GM19324 (cell line): ENCODE measurements at regions not wholly inside any gene's neighbourhood (a gene's known extent, or its start where the extent isn't known, plus 50 kb on each side); places are given as distances from the start of the nearest gene placed in this dataset.

Source experiments
- ATAC-seq: cut with Tn5 transposase; IDR thresholded peaks from one replicate; pipeline ENCODE4 v1.9.1; 2021; ENCODE audit warnings: mild to moderate bottlenecking, moderate library complexity; ENCODE audit not compliant: unreplicated experiment, low FRiP score

DNA sequence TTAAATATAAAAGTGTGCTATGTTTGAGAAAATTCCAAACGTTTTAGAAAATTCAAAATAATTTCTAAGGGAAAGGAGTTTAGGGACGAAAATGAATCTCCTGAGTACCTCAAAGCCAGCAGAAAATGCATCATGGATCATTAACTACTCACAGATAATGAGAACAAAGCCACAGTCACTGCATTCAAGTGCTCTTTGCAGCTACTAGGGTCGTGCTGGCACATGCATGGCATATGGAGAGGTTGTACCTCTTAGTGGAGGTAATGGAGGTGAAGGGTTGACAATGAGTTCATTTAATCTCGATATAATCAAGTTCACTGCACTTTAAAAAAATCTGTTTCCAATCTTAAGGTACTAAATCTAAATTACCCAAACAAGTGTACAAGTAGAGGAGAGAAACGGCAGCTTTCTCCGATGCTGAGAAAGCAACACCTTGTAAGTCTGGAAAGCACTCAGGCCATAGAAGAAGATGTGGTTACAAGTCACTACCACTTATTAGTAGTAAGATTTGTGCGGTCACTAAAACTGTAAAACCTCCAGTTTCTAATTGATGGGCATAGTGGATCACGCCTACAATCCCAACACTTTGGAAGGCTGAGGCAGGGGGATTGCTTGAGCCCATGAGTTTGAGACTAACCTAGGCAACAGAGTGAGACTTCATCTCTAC, 261.1 kb upstream of the ANO3 start:
- no peak for ATAC-seq

DNA sequence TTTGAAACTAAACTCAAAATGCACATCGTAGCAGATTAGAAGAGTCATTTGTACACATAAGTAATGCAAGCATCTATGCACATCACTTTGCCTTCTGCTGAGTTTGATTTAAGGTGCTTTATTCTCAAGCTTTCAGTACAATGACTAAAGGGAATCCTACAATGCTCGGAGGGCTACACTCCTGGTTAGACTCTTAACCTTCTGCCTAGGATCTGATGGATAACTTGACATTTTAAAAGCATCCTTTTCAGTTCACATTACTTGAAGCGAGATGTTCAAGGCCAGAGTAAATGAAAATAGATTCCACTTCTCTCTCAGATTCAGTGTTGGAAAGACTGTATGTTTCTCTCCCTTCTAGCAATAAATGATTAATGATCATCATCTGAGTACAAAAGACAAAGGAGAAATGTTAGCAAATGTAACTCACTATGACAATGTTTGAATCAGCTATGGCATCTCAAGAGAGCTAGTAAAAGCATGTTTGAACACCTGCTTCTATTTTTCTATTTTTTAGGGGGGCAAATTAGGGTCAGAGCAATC, 259.2 kb upstream of the ANO3 start:
- no peak for ATAC-seq

DNA sequence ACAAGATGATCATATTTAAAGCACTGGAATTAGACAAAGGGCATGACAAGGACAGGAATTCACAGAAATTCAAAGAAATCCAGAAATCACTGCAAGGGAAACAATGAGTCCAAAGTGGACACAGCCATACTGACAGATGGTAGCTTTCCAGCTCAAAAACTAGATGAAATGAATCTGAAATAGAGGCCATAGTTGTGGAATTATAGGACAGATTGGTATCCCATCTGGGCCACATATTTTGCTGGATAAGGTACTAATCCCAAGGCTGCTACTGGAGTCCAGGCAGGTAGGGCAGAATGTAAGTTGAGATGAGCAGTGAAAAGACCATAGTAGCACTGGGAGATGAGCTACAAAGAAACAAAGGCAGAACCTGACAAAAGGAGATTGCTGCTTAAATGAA, 258.3 kb upstream of the ANO3 start:
- no peak for ATAC-seq

DNA sequence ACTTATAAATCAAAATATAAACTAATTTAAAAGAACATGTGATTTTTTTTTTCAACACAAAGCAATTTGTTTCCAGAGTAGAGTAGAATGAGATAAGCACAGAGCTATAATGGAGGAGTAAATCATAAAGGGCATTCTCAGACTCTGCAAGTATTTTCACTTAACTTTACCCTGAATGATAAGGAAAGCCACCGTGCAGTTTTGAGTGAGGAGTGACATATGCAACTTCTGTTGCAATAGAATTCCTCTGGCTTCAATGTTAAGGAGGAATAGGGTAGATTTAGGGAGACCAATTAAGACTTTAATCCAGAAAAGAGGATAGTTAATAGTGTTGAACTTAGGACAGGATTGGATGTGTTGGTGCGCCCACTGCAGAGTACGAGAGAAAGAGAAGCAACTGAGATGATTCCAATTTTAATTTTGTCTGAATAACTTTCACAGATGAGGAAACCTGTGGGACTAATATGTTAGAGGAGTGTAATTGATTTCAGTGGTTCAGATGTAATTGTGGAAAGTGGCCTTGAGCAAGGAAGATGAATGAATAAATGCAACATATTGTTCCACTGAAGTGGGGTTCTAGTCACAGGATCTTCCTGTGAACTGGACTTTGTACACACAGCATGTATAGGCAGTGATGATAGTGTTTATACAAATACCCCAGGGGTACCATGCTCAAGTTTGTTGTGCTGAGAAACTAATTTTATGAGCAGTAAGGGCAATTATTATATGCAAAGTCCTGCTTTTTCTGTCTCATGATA, 255.5 kb upstream of the ANO3 start:
- no peak for ATAC-seq

DNA sequence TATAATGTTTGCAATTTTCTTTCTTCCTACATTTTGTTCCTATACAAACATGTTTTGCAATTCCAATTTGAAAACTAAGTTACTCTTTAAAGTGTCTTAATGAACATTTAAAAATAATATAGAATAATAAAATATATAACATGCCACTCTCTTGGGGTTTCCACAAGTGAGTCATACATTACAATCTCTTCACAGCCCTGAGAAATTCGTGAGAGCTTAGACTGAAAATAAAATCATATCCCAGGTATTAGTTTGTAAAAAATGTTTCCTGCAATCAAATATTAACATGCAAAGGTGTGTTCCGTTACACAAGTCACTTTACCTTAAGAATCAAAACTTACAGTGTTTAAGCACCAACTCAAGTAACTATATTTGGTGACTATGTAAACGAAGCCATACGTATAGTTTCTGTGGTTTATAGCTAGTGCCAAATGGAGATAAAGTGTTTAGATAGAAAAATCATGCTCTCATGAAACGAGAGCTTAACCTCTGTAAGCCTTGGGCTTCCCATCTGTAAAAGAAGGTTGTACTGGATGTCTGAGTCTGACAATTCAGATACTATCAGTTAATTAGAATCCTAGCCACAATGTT, 253.6 kb upstream of the ANO3 start:
- no peak for ATAC-seq

DNA sequence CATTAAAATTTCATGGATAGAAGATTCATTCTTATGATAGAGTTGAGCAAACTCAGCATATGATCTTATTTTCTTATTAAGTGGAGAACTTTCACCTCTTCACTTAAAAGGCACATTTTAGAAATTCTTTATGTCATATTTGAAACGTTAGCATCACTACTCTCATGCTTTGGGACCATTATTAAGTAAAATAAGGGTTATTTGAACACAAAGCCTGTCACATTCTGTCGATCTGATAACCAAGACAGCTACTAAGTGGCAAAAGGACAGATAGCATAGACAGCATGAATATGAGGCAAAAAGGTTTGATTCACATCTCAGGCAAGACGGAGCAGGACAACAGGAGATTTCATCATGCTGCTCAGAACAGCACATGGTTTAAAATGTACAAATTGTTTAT, 247.6 kb upstream of the ANO3 start:
- no peak for ATAC-seq

DNA sequence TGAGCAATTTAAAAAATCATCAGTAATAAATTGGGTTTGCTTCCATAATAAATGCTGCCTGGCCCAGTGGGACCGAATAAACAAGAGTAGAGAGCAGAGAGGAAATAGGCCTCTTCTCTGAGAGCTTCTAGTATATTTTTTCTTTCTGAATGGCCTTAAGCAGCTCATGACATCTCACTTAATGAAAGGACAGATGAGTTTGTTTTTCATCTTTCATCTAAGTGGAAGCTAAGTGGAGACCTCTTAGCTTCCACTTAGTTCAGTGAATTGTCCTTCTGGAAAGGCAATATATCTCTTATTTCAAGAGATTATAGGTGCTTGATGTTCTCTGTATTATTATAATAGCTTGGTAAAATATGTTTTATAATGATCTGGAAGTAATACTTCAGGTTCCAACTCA, 245.9 kb upstream of the ANO3 start:
- ATAC-seq: no peak

DNA sequence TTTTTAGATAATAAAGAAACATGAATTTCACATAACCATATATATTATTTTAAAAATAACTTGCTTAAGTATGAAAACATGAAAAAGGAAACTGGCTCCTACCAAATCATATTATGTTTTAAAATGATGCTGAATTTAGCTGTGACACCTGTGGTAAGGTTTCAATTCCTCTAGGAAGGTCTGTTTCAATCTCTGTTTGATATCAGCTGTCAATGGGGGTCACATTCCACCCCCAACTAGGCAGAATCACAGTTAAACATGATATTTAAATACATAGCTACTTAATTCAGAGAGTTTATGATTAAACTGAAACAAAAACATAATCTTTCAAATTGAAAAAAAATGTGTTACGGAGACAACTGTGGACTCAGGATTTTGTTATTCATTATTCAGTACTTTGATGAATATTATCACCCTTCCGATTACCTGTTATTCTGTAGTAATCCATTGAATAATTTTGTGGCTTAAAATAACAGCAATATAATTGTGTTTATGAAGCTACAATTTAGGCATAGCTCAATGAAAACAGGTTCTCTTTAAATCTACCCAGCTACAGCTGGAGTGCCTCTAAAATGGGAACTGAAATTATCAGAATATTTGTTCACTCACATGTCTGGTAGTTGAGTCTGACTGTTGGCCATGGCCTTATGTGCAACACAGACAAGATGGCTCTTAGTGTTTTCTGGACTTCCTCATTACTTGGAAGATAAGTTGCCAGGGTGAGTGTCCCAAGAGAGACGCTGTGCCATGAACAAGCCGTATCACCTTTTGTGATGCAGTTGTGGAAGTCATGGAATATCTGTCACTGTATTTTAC, 244.6 kb upstream of the ANO3 start:
- ATAC-seq: peak; percentile 95

DNA sequence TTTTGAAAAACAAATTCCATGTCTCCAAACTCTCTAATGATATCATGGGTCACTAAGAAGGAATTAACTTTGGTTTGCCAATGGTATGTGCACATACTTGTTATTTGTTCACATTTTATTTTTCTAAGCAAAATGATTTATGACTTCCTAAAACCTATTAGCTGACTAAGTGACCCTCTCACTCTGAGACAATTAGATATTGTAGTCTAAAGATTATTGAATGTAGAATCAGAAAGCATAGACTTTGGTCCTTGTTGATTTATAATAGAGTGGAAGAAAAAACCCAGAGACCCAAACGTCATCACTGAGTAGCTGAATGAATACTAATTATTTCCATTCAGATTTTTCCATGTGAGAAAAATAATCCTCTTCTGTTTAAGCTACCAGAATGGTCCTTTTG, 243.5 kb upstream of the ANO3 start:
- ATAC-seq: no peak

DNA sequence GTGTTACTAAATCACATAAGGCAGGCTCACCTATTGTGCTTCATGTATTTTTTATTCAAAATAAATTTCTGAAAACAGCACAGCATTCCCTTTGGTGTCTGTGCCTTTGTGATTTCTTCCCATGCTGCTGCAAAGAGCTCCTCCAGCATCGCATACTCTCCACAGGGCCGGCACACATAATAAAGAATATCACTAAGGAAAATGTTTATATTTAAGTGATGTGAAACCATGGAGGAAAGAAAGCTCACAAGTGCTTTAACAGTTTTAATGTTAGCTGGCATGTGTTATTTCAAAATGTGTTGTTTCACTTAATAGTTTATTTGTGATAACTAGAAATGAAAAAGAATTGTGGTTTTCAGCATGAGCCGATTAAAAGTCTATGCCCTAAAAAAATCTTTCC, 241.3 kb upstream of the ANO3 start:
- ATAC-seq: no peak

DNA sequence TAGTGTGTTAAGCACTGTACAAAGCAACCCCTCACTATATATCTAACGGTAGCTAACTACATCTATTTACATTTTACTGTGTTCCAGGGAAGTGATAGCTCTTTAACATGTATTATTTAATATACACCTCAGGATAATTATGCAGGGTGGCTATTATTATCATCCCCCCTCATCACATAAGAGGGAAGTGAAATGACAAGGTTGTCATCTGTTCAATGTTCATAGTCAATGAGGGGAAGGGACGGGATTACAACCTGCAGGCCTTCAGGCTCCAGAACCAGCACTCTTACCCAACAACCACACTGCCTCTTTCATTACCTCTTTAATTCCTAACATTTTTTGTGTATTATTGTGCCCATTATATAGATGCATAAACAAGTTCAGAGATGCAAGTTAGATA, 238.7 kb upstream of the ANO3 start:
- ATAC-seq: no peak

DNA sequence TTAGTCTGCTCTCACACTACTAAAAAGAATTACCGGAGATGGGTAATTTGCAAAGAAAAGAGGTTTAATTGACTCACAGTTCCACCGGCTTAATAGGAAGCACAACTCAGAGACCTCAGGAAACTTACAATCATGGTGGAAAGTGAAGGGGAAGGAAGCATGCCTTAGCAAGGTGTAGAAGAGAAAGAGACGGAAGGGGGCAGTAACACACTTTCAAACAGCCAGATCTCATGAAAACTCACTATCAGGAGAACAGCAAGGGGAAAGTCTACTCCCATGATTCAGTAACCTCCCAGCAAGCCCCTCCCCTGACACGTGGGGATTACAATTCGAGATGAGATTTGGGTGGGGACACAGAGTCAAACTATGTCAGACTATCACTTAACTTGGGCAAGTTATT, 236.6 kb upstream of the ANO3 start:
- no peak for ATAC-seq

DNA sequence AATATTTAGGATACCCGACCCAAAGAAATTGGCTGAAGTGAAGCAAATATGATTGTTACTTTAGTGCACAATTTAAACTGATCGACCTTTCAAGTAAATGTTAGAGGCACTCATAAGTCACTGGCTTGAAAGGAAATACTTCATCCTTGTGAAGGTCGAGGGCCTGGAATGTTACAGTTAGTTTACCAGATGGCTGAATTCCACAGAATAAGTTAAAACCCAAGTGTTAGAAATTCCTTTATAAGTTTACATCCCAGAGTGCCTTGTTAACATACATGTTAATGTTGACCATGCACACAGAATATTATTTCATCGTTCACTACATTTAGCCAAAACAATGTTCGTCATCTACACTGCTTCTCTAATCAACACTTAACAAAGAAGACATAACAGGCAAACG, 235.5 kb upstream of the ANO3 start:
- ATAC-seq: no peak

DNA sequence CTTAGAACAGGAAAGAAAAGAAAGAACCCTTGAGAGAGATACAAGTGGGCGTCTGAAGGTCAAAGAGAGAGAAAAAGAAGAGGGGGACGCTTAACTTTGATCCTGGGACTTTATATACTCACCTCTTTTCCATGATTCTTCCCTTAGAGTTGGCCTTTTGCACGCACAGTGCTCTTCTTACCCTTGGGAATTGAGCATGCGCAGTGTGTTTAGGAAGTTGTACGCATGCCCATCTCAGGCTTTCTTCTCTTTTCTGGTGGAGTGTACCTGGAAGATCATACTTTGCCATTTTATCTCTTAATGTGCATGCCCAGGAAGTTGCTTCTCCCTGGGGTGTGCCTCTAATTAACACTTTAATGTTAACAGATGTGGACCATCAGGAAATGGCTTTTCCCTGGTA, 229.6 kb upstream of the ANO3 start:
- no peak for ATAC-seq

DNA sequence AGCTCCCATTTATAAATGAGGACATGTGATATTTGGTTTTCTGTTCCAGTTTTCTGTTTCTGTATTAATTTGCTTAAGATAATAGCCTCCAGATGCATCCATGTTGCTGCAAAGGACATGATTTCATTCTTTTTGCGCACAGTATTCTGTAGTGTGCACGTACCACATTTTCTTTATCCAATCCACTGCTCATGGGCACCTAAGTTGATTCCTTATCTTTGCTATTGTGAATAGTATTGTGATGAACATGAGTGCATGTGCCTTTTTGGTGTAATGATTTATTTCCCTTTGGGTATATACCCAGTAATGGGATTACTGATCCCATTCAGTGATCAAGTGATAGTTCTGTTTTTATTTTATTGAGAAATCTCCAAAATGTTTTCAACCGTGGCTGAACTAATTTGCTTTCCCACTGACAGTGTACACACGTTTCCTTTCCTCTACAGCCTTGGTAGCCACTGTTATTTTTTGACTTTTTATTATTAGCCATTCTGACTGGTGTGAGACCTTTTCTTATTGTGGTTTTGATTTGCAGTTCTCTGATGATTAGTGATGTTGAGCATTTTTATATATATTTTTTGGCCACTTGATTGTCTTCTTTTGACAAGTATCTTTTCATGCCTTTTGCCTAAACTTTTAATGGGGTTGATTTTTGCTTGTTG, 226.0 kb upstream of the ANO3 start:
- no peak for ATAC-seq

DNA sequence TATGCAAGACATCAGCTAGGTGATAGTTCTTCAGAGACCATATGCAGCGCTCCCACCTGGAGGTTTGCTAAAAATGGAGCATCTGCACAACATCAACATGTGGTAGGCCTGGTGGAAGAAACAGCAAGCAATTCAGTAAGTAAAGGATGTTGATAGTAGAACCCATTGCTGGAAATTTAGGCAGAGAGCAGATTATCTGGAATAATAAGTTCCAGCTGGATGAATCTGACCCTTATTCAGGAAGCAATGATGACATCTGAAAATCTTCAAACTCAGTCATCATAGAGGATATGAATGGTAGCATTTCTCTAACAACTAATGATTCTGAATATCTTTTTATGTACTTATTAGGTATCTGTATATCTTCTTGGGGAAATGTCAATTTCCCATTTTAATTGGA, 225.2 kb upstream of the ANO3 start:
- no peak for ATAC-seq

DNA sequence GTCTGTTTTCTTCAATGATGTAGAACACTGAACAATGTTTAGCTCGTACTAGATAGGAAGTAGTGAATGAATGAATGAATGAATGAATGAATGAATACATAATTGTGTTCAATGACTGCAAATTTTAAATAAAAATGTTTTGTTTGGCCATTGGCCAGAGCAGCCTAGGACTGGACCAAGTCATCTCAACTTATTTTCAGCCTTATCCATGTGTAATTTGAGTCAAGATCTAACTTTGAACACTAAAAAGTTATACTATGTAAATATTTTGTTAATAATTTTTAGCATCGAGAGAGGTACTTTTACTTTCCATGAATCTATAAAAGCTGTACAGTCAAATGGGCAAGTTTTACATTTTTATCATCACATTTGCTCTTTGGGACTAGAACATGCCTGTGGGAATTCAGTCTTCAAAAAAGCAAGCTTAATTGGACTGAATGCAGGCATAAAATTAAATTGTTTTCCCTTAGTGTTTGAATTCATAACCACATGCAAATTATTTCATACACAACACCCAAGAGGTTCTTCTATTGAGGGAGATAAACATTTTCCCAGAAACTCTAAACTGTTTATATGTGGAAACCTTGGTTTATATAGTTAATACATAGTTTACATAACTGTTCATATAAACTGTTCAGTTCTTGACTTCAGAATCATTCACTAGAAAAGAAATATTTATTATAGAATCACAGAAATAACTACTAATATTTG, 222.1 kb upstream of the ANO3 start:
- ATAC-seq: no peak

DNA sequence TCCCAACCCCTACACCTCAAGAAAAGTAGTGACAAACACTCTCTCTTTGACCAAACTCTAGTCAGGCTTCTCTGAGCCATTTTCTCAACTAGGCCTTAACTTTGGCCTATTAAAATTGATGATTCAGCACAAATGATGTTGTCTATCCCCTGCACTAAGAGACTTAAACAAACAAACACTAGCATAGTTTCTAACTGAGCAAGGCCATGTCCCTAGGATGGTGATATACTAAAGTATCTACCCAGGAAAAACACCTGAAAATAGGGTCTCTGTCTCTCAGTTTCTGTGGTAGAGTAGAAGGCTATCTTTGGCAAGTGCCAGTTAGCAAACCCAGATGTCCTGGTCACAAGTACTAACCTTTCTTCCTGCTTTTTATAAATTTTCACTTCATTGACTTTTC, 219.7 kb upstream of the ANO3 start:
- ATAC-seq: no peak

DNA sequence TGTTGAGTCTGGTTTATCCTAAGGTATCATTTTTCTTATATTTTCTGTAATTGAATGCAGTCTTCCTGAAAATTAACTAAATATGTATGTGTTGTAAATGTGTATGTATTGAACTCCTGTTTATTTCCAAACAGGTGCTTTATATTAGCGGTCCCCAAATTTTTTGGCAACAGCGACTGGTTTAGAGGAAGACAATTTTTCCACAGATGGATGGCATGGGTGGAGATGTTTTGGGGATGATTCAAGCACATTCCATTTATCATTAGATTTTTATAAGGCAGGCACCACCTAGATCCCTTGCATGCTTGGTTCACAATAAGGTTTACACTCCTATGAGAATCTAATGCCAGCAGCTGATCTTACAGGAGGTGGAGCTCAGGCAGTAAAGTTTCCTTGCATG, 210.5 kb upstream of the ANO3 start:
- no peak for ATAC-seq

DNA sequence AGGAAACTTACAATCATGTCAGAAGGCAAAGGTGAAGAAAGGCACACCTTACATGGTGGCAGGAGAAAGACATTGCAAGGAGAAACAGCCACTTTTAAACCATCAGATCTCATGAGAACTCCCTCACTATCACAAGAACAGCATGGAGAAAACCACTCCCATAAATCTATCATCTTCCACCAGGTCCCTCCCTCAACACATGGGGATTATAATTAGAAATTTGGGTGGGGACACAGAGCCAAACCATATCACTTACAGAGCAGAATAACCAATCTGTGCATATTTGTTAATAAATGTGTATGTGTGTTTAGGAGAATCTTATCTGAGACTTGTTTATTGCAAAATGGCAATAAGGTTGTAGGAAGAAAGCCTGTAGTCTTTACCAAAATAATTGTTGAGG, 205.2 kb upstream of the ANO3 start:
- ATAC-seq: no peak
